Breast epithelium (tissue), 4 donors: ENCODE measurements at regions not wholly inside any gene's neighbourhood (a gene's known extent, or its start where the extent isn't known, plus 50 kb on each side); places are given as distances from the start of the nearest gene placed in this dataset.

Experiments
- DNase-seq, 2 donors: peaks; one replicate each; pipeline ENCODE4 v3.0.0-alpha.2; 2019; ENCODE audit warnings: low spot score in 2 of 2
- H3K27ac ChIP-seq, 2 donors: fragments of 200-600 bp; sonication (generic) in 1 of 2; one replicate each; pipeline ENCODE4 v1.5.1; 2016 to 2019; ENCODE audit warnings: mild to moderate bottlenecking in 1 of 2
- H3K27me3 ChIP-seq, 2 donors: fragments of 200-600 bp; sonication (generic) in 1 of 2; one replicate each; pipeline versions ENCODE4 v1.5.1 to v1.6.0; 2017 to 2019; ENCODE audit warnings: control low read depth in 1 of 2, mild to moderate bottlenecking in 1 of 2
- H3K36me3 ChIP-seq: fragments of 200-600 bp; one replicate; pipeline ENCODE4 v1.5.1; 2019
- H3K4me1 ChIP-seq, 2 donors: fragments of 200-600 bp; sonication (generic); one replicate each; pipeline ENCODE4 v1.5.1; 2016 to 2019; ENCODE audit warnings: control low read depth in 1 of 2
- H3K4me3 ChIP-seq, 3 donors: fragments of 200-600 bp; sonication (generic); 1 replicate in 2 of 3; 2 replicates in 1 of 3; pipeline ENCODE4 v1.5.1; 2016 to 2019; ENCODE audit warnings: mild to moderate bottlenecking in 3 of 3, moderate library complexity in 2 of 3
- H3K9me3 ChIP-seq, 2 donors: fragments of 200-600 bp; sonication (generic) in 1 of 2; one replicate each; pipeline ENCODE4 v1.5.1; 2016 to 2019; ENCODE audit warnings: control low read depth in 1 of 2
- POLR2A ChIP-seq: fragments of 450-650 bp; IDR thresholded peaks from one replicate; pipeline ENCODE4 v1.6.1; 2016; ENCODE audit warnings: antibody characterized with exemption, mild to moderate bottlenecking, moderate library complexity
- POLR2AphosphoS5 ChIP-seq, 3 donors: sonication (generic); formaldehyde crosslinking; IDR thresholded peaks; one replicate each; pipeline ENCODE4 v1.6.1; 2017; ENCODE audit warnings: antibody characterized with exemption in 3 of 3
- intact Hi-C: fragments of 100-400 bp; cut with DNase I; formaldehyde crosslinking; loops from one replicate; pipeline ENCODE4 v1.15.1; 2023; ENCODE audit warnings: low total_unique reads
- TF ChIP-seq, protein P1 (sequence below), 3 donors: fragments of 450-650 bp; IDR thresholded peaks; one replicate each; pipeline ENCODE4 v1.5.1; 2016 to 2017; ENCODE audit warnings: antibody characterized with exemption in 3 of 3, mild to moderate bottlenecking in 3 of 3, moderate library complexity in 3 of 3

DNA sequence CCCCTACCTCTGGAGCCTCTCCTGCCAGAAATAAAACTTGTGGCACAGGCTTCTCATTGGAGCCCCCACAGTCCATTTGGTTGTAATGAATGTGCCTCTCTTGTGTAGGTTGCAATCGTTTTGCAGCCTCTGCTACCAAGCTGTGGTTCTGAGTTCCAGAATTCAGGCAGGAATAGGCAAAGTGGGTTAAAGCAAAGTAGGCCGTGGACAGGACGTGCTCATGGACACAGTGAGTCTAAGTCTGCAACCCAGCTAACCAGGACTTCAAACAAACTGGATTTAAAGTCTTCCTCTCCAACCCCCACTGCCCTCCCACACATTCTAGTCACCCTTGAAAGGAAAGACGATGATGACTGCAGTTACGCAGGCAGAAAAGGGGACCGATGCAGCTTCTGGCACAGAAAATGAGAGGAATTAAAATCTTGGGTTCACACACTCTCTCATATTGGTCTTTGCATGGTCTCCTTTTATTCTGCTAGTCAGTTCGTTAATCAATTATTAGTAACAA, 260.0 kb downstream of the PIK3R1 start:
- Histone ChIP-seq H3K4me1 (no peaks in the 10 kb centered on the region), H3K36me3 (no peaks in the 10 kb centered on the region), H3K4me3 (no peak overlapping the region), H3K27me3 (no peaks in the 10 kb centered on the region), H3K27ac (no peak overlapping the region), H3K9me3 (no peaks in the 10 kb centered on the region)
- DNase-seq: no peak
- intact Hi-C loops: no loop called here
- no peak for TF ChIP-seq POLR2AphosphoS5 (IDR thresholded peaks at IDR 0.05)
- no peak for TF ChIP-seq POLR2A
- TF ChIP-seq, protein P1, sequence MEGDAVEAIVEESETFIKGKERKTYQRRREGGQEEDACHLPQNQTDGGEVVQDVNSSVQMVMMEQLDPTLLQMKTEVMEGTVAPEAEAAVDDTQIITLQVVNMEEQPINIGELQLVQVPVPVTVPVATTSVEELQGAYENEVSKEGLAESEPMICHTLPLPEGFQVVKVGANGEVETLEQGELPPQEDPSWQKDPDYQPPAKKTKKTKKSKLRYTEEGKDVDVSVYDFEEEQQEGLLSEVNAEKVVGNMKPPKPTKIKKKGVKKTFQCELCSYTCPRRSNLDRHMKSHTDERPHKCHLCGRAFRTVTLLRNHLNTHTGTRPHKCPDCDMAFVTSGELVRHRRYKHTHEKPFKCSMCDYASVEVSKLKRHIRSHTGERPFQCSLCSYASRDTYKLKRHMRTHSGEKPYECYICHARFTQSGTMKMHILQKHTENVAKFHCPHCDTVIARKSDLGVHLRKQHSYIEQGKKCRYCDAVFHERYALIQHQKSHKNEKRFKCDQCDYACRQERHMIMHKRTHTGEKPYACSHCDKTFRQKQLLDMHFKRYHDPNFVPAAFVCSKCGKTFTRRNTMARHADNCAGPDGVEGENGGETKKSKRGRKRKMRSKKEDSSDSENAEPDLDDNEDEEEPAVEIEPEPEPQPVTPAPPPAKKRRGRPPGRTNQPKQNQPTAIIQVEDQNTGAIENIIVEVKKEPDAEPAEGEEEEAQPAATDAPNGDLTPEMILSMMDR (IDR thresholded peaks at IDR 0.05): no peak

DNA sequence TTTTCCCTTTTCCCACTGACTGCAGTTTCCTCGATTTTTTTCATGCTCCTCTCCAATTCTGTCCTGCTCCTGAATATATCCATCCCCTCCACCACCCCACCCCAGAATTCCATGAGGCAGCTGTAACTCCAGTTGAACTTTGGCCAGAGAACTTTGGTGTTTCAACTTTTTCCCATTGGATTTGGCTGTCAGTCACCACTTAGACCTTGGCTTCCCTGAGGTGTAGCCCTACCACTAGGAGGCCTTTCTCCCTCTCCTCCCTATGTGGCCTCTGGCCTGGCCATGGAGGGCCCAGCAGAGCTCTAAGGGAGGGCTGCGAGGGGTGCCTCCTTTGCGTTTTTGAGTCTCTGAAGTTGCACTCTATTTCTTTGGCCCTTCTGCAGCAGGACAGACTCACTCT, 261.3 kb downstream of the PIK3R1 start:
- no peak for DNase-seq
- no peak overlapping the region for H3K4me3 ChIP-seq
- H3K27me3 ChIP-seq: no peaks in the 10 kb centered on the region
- no peaks in the 10 kb centered on the region for H3K4me1 ChIP-seq
- intact Hi-C loops: no loop called here
- TF ChIP-seq, protein P1 (IDR thresholded peaks at IDR 0.05): no peak
- no peak for TF ChIP-seq POLR2A
- TF ChIP-seq POLR2AphosphoS5 (IDR thresholded peaks at IDR 0.05): no peak
- no peak overlapping the region for H3K27ac ChIP-seq
- H3K9me3 ChIP-seq: no peaks in the 10 kb centered on the region
- H3K36me3 ChIP-seq: no peaks in the 10 kb centered on the region

DNA sequence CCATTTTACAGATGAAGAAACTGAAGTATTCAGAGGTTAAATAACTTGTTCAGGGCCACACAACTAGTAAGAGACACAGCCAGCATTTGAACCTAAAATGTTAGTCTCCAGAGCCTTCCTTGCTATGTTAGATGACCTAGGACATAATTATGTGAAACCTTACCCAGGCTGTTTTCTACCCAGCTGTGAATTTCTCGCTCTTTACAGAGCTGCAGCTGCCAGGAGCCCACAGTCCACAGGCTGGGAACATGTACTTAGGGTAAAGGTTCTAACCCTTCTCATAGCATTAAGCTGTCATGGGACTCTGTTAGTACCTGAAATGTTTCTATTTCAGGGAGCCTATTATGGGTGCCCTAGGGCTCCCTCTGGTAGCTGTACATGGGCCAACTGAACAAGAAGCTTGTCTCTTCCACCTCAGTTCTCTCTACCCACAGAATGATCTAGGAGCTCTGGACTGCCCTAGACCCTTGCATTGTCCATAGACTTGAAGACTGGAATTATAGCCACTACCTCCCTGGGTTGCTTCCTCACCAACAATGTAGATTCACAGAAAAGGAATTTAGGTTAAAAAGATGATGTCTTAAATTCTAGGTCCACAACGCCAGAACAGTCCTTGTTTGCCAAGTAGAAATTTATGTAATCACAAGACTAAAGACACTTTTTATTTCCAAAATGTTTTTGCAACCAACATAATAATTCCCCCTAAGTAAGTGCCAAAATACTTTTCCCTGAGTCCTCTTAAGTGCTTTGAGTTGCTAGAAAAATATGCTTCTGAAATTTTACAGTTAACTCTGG, 262.9 kb downstream of the PIK3R1 start:
- intact Hi-C loops: no loop called here
- Histone ChIP-seq H3K4me3 (no peak overlapping the region), H3K36me3 (no peaks in the 10 kb centered on the region), H3K27me3 (no peaks in the 10 kb centered on the region), H3K4me1 (no peaks in the 10 kb centered on the region), H3K9me3 (no peaks in the 10 kb centered on the region), H3K27ac (peak overlapping the region; percentile 68 to 70)
- DNase-seq: no peak
- TF ChIP-seq POLR2A (no peak), POLR2AphosphoS5 (IDR thresholded peaks at IDR 0.05) (no peak)
- TF ChIP-seq, protein P1 (IDR thresholded peaks at IDR 0.05): no peak

DNA sequence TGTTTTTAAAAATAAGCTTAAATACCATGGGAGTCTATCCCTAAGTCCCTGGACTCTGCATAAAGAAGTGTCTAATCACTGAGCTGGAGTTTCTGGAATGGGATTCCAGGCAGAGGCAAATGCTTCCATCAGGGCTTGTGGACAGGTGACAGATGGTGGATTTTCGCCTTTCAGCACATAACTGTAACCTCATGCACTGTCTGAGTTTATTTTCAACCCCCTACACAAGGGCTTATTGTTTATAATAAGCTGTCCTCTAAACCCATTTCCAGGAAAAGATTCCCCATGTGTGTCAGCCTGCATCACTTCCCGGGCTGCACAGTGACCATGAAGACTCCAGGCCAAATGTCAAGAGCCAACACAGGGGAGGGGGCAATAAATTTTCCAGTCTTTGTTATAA, 264.0 kb downstream of the PIK3R1 start:
- H3K27me3 ChIP-seq: no peaks in the 10 kb centered on the region
- no peaks in the 10 kb centered on the region for H3K36me3 ChIP-seq
- intact Hi-C loops: no loop called here
- no peak overlapping the region for H3K4me3 ChIP-seq
- H3K27ac ChIP-seq: peak overlapping the region in 1 of 2 donors; percentile 43
- H3K9me3 ChIP-seq: no peaks in the 10 kb centered on the region
- no peak for DNase-seq
- TF ChIP-seq, protein P1 (IDR thresholded peaks at IDR 0.05): no peak
- no peak for TF ChIP-seq POLR2A
- TF ChIP-seq POLR2AphosphoS5 (IDR thresholded peaks at IDR 0.05): no peak
- H3K4me1 ChIP-seq: no peaks in the 10 kb centered on the region

DNA sequence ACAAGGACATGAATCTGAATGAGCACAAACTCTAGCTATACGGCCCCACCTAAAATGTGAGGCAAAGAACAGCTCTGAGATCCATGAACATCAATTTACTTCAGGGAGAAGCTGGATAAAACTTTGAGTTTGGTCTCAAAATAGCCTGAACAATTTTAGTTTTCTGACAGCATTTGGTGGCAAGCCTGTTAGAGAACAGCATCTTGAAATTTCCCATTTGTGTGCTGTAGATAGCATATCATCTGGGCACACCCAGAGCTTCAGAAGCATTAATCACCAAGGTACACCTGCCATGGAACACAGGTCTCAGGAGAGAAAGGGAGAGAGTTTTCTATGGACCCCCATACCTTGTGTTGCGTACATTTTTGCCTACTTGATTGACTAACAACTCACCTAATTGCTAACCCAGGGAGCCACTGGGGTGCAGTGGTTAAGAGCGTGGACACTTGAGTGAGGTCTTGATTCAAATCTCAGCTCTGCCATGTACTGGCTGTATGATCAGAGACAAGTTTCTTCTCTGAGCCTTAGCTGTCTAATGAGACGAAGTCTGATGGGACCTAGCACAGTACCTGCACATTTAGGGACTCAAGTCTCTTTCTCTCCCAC, 264.9 kb downstream of the PIK3R1 start:
- no peaks in the 10 kb centered on the region for H3K36me3 ChIP-seq
- H3K9me3 ChIP-seq: no peaks in the 10 kb centered on the region
- no peak overlapping the region for H3K27ac ChIP-seq
- H3K4me1 ChIP-seq: no peaks in the 10 kb centered on the region
- no peak for TF ChIP-seq POLR2A
- TF ChIP-seq POLR2AphosphoS5 (IDR thresholded peaks at IDR 0.05): no peak
- TF ChIP-seq, protein P1 (IDR thresholded peaks at IDR 0.05): no peak
- no peak for DNase-seq
- intact Hi-C loops: no loop called here
- H3K27me3 ChIP-seq: no peaks in the 10 kb centered on the region
- no peak overlapping the region for H3K4me3 ChIP-seq
